HCT116 (cell line): ENCODE measurements at regions not wholly inside any gene's neighbourhood (a gene's known extent, or its start where the extent isn't known, plus 50 kb on each side); places are given as distances from the start of the nearest gene placed in this dataset.

Experiments used
- ATAC-seq: fragments of 200-7000 bp; cut with Tn5 transposase; 2 replicates; pipeline ENCODE4 v1.9.1; 2020; ENCODE audit warnings: mild to moderate bottlenecking, moderate library complexity
- BruUV-seq: library from RNA; stranded (reverse); fragments of 400-500 nt; replicated peaks from 2 replicates; lab custom pipeline; 2021; lab: Mats Ljungman, UMichigan
- CTCF ChIA-PET: fragments of 300-600 bp; sonication (Branson Sonifier 250); formaldehyde crosslinking; loops from one replicate; lab custom pipeline; 2021; ENCODE audit warnings: antibody characterized with exemption; lab: Charles Lee
- POLR2A ChIA-PET: fragments of 300-600, 350-600 bp; sonication (Branson Sonifier 250); formaldehyde crosslinking; loops from one replicate; lab custom pipeline; 2021; ENCODE audit warnings: antibody characterized with exemption; lab: Charles Lee
- RAD21 ChIA-PET, 2 experiments: fragments of 300-600 bp; sonication (Branson Sonifier 250); formaldehyde crosslinking; loops; one replicate each; lab custom pipeline; 2023; ENCODE audit warnings: low total read pairs in 2 of 2; ENCODE audit not compliant: uncharacterized antibody in 2 of 2, unreplicated experiment in 2 of 2, low non-redundant PET in 1 of 2; lab: Charles Lee
- DNase-seq: peaks from one replicate; pipeline ENCODE4 v3.0.0-alpha.2; 2010; ENCODE audit warnings: low read depth, low spot score
- H2AFZ ChIP-seq: fragments of 200-600 bp; shearing (Covaris generic), sonication (generic); 2 replicates; pipeline ENCODE4 v1.6.1; 2017; ENCODE audit warnings: low read depth, mixed run types, mixed read lengths, antibody characterized with exemption, low read length; ENCODE audit not compliant: poor library complexity, severe bottlenecking
- H3K27ac ChIP-seq: 2 replicates; pipeline ENCODE4 v1.5.1; 2012; ENCODE audit warnings: low read depth, low read length
- H3K27me3 ChIP-seq: fragments of 200-600 bp; sonication (generic); 2 replicates; pipeline ENCODE4 v1.6.1; 2016; ENCODE audit warnings: mixed run types, low read length, mixed read lengths; ENCODE audit not compliant: insufficient read depth
- H3K36me3 ChIP-seq, 2 experiments: fragments of 200-500 bp in 1 of 2; fragments of 200-600 bp in 1 of 2; sonication (Bioruptor generic) in 1 of 2; sonication (generic) in 1 of 2; 2 replicates each; pipeline versions ENCODE4 v1.5.1 to v1.6.1; 2014 to 2016; ENCODE audit warnings: low read length in 2 of 2, inconsistent platforms in 1 of 2, mixed read lengths in 1 of 2, mixed run types in 1 of 2; ENCODE audit not compliant: insufficient read depth in 2 of 2, control insufficient read depth in 1 of 2
- H3K4me1 ChIP-seq, 2 experiments: fragments of 200-600 bp in 1 of 2; sonication (generic) in 1 of 2; 2 replicates each; pipeline versions ENCODE4 v1.5.1 to v1.6.1; 2012 to 2017; ENCODE audit warnings: low read length in 2 of 2, inconsistent platforms in 1 of 2, mild to moderate bottlenecking in 1 of 2, mixed read lengths in 1 of 2, mixed run types in 1 of 2, moderate library complexity in 1 of 2; ENCODE audit not compliant: insufficient read depth in 2 of 2, control insufficient read depth in 1 of 2
- H3K4me2 ChIP-seq: fragments of 200-600 bp; sonication (generic); 2 replicates; pipeline ENCODE4 v1.6.1; 2017; ENCODE audit warnings: mixed run types, low read length, mixed read lengths
- H3K4me3 ChIP-seq, 2 experiments: fragments of 200-600 bp in 1 of 2; sonication (generic) in 1 of 2; replicated peaks in 1 of 2; 2 replicates each; pipeline ENCODE4 v1.5.1; 2011 to 2016; ENCODE audit warnings: low read length in 2 of 2, control low read depth in 1 of 2, low read depth in 1 of 2, mild to moderate bottlenecking in 1 of 2, mixed read lengths in 1 of 2, mixed run types in 1 of 2
- H3K79me2 ChIP-seq: fragments of 200-600 bp; sonication (generic); 2 replicates; pipeline ENCODE4 v1.6.1; 2017; ENCODE audit warnings: mild to moderate bottlenecking, mixed run types, low read length, moderate library complexity, mixed read lengths; ENCODE audit not compliant: insufficient read depth
- H3K9ac ChIP-seq: fragments of 200-600 bp; sonication (generic); 2 replicates; pipeline ENCODE4 v1.6.1; 2016; ENCODE audit warnings: low read length, mixed read lengths
- H3K9me2 ChIP-seq: fragments of 200-600 bp; sonication (generic), shearing (Covaris generic); 2 replicates; pipeline ENCODE4 v1.6.1; 2017; ENCODE audit warnings: mixed run types, mild to moderate bottlenecking, moderate library complexity; ENCODE audit not compliant: insufficient read depth
- H3K9me3 ChIP-seq, 2 experiments: fragments of 200-500 bp in 1 of 2; fragments of 200-600 bp in 1 of 2; sonication (Bioruptor generic) in 1 of 2; sonication (generic) in 1 of 2; 2 replicates each; pipeline ENCODE4 v1.6.1; 2014 to 2017; ENCODE audit warnings: low read length in 2 of 2, mixed read lengths in 2 of 2, inconsistent platforms in 1 of 2, low read depth in 1 of 2, mild to moderate bottlenecking in 1 of 2, mixed run types in 1 of 2, moderate library complexity in 1 of 2; ENCODE audit not compliant: control insufficient read depth in 1 of 2, insufficient read depth in 1 of 2
- H4K20me1 ChIP-seq: fragments of 200-600 bp; sonication (generic), shearing (Covaris generic); 2 replicates; pipeline ENCODE4 v1.6.1; 2017; ENCODE audit warnings: mixed run types, mild to moderate bottlenecking, moderate library complexity; ENCODE audit not compliant: insufficient read depth
- ATF3 ChIP-seq: IDR thresholded peaks from 2 replicates; pipeline ENCODE4 v1.6.1; 2012
- ELF1 ChIP-seq: IDR thresholded peaks from 2 replicates; pipeline ENCODE4 v1.6.1; 2012; ENCODE audit warnings: low read depth, borderline replicate concordance
- EZH2 ChIP-seq: fragments of 200-600 bp; sonication (generic); IDR thresholded peaks from 2 replicates; pipeline ENCODE4 v1.6.1; 2017; ENCODE audit warnings: antibody characterized with exemption, mixed run types
- EZH2phosphoT487 ChIP-seq: fragments of 200-600 bp; IDR thresholded peaks from 2 replicates; pipeline ENCODE4 v1.6.1; 2018; ENCODE audit warnings: antibody characterized with exemption, borderline replicate concordance
- FOSL1 ChIP-seq: IDR thresholded peaks from 2 replicates; pipeline ENCODE4 v1.6.1; 2012; ENCODE audit warnings: low read depth
- POLR2AphosphoS5 ChIP-seq: IDR thresholded peaks from 2 replicates; pipeline ENCODE4 v1.6.1; 2011; ENCODE audit warnings: mild to moderate bottlenecking, low read depth, low read length, moderate library complexity
- SIN3A ChIP-seq: IDR thresholded peaks from 2 replicates; pipeline ENCODE4 v1.6.1; 2012; ENCODE audit warnings: low read depth
- SP1 ChIP-seq: IDR thresholded peaks from 2 replicates; pipeline ENCODE4 v1.6.1; 2012; ENCODE audit warnings: low read depth
- SRF ChIP-seq: IDR thresholded peaks from 2 replicates; pipeline ENCODE4 v1.6.1; 2012; ENCODE audit warnings: low read depth
- TCF7L2 ChIP-seq: IDR thresholded peaks from 2 replicates; pipeline ENCODE4 v1.7.0; 2011; ENCODE audit warnings: borderline replicate concordance, inconsistent platforms; ENCODE audit not compliant: insufficient read depth, insufficient read length; ENCODE audit errors: extremely low read depth
- ZBTB33 ChIP-seq: IDR thresholded peaks from 2 replicates; pipeline ENCODE4 v1.6.1; 2011; ENCODE audit warnings: mild to moderate bottlenecking, low read length, moderate library complexity; ENCODE audit not compliant: insufficient replicate concordance; ENCODE audit errors: extremely low read depth
- ZNF274 ChIP-seq: fragments of 200-500 bp; sonication (Bioruptor generic); IDR thresholded peaks from 2 replicates; pipeline ENCODE4 v1.6.1; 2014; ENCODE audit warnings: mild to moderate bottlenecking, low read depth, low read length, inconsistent platforms
- intact Hi-C: fragments of 100-400 bp; cut with micrococcal nuclease; formaldehyde crosslinking; loops from 2 replicates; pipeline ENCODE4 v1.10.0; 2022
- TF ChIP-seq, protein P1 (sequence below): IDR thresholded peaks from 2 replicates; pipeline ENCODE4 v1.6.1; 2012; ENCODE audit warnings: low read depth
- TF ChIP-seq, protein P2 (sequence below): IDR thresholded peaks from 2 replicates; pipeline ENCODE4 v1.6.1; 2012

GRCh38 chr2:116442418-116442817 lies 1372.1 kb upstream of the DDX18 start:
- ChIA-PET RAD21 (no interaction called here), POLR2A (no interaction called here), CTCF (no interaction called here)
- no peak overlapping the region for H3K27ac ChIP-seq
- H2AFZ ChIP-seq: no peak overlapping the region
- H3K9me2 ChIP-seq: no peaks in the 10 kb centered on the region
- ATAC-seq: no peak
- peaks cover 5 to 25% of the 10 kb centered on the region in 2 experiments; a peak in 2 of 4 replicates for H3K9me3 ChIP-seq
- intact Hi-C loops: no loop called here
- no peak overlapping the region for H3K4me2 ChIP-seq
- no peaks in the 10 kb centered on the region for H3K79me2 ChIP-seq
- TF ChIP-seq SRF: no peak
- no peak for TF ChIP-seq ZNF274
- TF ChIP-seq, protein P1, sequence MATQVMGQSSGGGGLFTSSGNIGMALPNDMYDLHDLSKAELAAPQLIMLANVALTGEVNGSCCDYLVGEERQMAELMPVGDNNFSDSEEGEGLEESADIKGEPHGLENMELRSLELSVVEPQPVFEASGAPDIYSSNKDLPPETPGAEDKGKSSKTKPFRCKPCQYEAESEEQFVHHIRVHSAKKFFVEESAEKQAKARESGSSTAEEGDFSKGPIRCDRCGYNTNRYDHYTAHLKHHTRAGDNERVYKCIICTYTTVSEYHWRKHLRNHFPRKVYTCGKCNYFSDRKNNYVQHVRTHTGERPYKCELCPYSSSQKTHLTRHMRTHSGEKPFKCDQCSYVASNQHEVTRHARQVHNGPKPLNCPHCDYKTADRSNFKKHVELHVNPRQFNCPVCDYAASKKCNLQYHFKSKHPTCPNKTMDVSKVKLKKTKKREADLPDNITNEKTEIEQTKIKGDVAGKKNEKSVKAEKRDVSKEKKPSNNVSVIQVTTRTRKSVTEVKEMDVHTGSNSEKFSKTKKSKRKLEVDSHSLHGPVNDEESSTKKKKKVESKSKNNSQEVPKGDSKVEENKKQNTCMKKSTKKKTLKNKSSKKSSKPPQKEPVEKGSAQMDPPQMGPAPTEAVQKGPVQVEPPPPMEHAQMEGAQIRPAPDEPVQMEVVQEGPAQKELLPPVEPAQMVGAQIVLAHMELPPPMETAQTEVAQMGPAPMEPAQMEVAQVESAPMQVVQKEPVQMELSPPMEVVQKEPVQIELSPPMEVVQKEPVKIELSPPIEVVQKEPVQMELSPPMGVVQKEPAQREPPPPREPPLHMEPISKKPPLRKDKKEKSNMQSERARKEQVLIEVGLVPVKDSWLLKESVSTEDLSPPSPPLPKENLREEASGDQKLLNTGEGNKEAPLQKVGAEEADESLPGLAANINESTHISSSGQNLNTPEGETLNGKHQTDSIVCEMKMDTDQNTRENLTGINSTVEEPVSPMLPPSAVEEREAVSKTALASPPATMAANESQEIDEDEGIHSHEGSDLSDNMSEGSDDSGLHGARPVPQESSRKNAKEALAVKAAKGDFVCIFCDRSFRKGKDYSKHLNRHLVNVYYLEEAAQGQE: no peak
- no peak for TF ChIP-seq EZH2phosphoT487
- TF ChIP-seq FOSL1: no peak
- TF ChIP-seq, protein P2, sequence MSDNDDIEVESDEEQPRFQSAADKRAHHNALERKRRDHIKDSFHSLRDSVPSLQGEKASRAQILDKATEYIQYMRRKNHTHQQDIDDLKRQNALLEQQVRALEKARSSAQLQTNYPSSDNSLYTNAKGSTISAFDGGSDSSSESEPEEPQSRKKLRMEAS: no peak
- TF ChIP-seq POLR2AphosphoS5: no peak
- no peak for TF ChIP-seq ZBTB33
- no peak for TF ChIP-seq ATF3
- no peak for TF ChIP-seq EZH2
- no peak for TF ChIP-seq SIN3A
- TF ChIP-seq TCF7L2: no peak
- no peak for TF ChIP-seq SP1
- no peak for TF ChIP-seq ELF1
- H3K36me3 ChIP-seq: no peaks in the 10 kb centered on the region
- H3K4me3 ChIP-seq: no peak overlapping the region
- H3K9ac ChIP-seq: no peak overlapping the region
- no peaks in the 10 kb centered on the region for H3K27me3 ChIP-seq
- no peaks in the 10 kb centered on the region for H4K20me1 ChIP-seq
- no peak for DNase-seq
- no TSS peak for BruUV-seq
- H3K4me1 ChIP-seq: no peaks in the 10 kb centered on the region
